ENCODE measurements at regions not wholly inside any gene's neighbourhood (a gene's known extent, or its start where the extent isn't known, plus 50 kb on each side); places are given as distances from the start of the nearest gene placed in this dataset.

DNA sequence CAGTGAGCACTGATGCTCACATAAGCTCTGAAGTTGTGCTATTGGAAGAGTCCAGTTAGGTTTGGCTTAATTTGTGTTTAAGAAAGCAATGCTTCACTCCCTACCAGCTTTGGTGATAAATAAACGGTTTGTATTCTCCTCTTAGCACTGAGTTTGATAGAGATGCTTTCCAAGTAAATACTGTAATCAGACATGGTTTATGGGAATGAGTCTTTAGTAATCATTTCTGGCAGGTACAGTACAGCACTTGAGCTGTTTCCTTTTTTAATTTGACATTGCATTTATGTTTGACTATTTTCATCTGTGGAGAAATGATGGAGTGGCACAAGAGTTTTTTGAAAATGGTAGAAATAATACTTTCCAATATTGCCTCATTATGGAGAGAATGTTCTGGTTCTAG, 455.3 kb downstream of the ACTRT1 start:
- no peak overlapping the region for H3K27ac ChIP-seq
- no peaks in the 10 kb centered on the region for H3K36me3 ChIP-seq
- no peaks in the 10 kb centered on the region for H3K27me3 ChIP-seq
- TF ChIP-seq POLR2A (IDR thresholded peaks at IDR 0.05) = no peak
- TF ChIP-seq, protein P1, sequence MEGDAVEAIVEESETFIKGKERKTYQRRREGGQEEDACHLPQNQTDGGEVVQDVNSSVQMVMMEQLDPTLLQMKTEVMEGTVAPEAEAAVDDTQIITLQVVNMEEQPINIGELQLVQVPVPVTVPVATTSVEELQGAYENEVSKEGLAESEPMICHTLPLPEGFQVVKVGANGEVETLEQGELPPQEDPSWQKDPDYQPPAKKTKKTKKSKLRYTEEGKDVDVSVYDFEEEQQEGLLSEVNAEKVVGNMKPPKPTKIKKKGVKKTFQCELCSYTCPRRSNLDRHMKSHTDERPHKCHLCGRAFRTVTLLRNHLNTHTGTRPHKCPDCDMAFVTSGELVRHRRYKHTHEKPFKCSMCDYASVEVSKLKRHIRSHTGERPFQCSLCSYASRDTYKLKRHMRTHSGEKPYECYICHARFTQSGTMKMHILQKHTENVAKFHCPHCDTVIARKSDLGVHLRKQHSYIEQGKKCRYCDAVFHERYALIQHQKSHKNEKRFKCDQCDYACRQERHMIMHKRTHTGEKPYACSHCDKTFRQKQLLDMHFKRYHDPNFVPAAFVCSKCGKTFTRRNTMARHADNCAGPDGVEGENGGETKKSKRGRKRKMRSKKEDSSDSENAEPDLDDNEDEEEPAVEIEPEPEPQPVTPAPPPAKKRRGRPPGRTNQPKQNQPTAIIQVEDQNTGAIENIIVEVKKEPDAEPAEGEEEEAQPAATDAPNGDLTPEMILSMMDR (IDR thresholded peaks at IDR 0.05) = no peak
- no peak for TF ChIP-seq POLR2AphosphoS5 (IDR thresholded peaks at IDR 0.05)
- intact Hi-C loops (cut with DNase I; ENCODE audit: low total_unique reads) = no loop called here
- H3K9me3 ChIP-seq = peaks cover 0 to 5% of the 10 kb centered on the region in 2 donors
- no peak for DNase-seq (ENCODE audit: low spot score in 2 of 2)
- H3K4me3 ChIP-seq = no peak overlapping the region
- H3K4me1 ChIP-seq = no peaks in the 10 kb centered on the region

DNA sequence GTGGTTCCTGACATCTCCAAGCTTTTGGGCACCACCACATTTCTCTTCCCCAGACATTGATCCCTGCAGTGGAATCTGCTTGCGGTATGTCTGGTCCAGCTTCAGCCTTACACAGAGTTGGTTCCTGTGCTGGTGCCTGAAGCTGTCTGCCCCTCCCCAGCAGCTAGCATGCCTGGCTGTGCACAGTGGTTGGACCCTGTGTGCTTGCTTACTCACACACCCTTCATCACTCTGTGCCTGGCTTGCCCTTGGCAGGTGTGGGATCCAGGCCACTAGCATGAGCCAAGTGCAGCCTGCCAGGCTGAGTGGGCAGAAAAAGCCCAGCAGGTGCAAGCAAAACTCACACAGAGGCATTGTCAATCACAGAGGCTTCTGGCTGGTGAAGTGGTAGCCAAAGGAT, 473.8 kb downstream of the ACTRT1 start:
- intact Hi-C loops (cut with DNase I; ENCODE audit: low total_unique reads) = no loop called here
- no peak for DNase-seq (ENCODE audit: low spot score in 2 of 2)
- no peak overlapping the region for H3K27ac ChIP-seq
- no peak overlapping the region for H3K4me3 ChIP-seq
- no peaks in the 10 kb centered on the region for H3K36me3 ChIP-seq
- no peaks in the 10 kb centered on the region for H3K4me1 ChIP-seq
- no peaks in the 10 kb centered on the region for H3K27me3 ChIP-seq
- TF ChIP-seq, protein P1 (IDR thresholded peaks at IDR 0.05) = no peak
- TF ChIP-seq POLR2A (IDR thresholded peaks at IDR 0.05) = no peak
- TF ChIP-seq POLR2AphosphoS5 (IDR thresholded peaks at IDR 0.05) = no peak
- H3K9me3 ChIP-seq = peaks cover 16 to 38% of the 10 kb centered on the region in 2 donors

DNA sequence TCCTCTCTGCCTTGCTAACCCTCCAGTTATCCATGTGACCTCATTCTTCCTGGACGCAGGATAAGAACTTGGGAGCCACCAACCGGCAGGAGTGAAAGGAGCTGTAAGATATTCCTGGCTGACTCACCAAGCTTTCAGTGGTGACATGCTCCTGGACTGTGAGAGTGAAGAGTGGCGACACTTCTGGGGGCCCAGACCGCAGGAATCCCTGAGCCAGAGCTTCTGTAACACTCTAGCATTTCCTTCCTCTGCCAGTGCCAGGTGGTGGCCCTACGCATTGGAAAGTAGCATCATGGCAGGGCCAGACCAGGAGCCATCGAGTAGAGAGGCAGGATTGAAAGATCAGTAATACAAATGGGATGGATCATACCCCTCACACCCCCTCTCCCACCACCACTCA, 474.3 kb downstream of the ACTRT1 start:
- H3K4me1 ChIP-seq = no peaks in the 10 kb centered on the region
- H3K9me3 ChIP-seq = peaks cover 16 to 38% of the 10 kb centered on the region in 2 donors
- H3K4me3 ChIP-seq = no peak overlapping the region
- H3K27ac ChIP-seq = no peak overlapping the region
- intact Hi-C loops (cut with DNase I; ENCODE audit: low total_unique reads) = no loop called here
- no peaks in the 10 kb centered on the region for H3K27me3 ChIP-seq
- H3K36me3 ChIP-seq = no peaks in the 10 kb centered on the region
- TF ChIP-seq POLR2AphosphoS5 (IDR thresholded peaks at IDR 0.05) = no peak
- no peak for TF ChIP-seq POLR2A (IDR thresholded peaks at IDR 0.05)
- TF ChIP-seq, protein P1 (IDR thresholded peaks at IDR 0.05) = no peak
- DNase-seq (ENCODE audit: low spot score in 2 of 2) = no peak

DNA sequence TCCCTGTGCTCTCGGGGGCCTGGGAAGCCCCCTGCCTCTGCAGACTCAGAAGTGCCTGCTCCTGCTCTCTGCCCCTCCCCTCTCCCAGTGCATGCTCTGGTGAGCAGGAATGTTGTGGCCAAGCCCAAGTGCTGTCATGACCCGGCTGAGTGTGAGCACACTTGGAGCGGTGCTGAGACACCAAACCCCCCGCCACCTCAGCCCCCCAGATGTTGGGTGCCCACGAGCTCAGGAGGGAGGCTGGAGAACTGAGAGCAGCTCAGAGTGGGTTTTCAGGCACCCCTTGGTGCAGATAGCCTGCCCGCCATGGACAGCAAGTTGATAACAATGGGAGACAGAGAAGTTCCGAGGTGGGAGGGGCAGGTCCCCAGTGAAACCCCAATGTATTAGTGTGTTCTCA, 477.4 kb downstream of the ACTRT1 start:
- Histone ChIP-seq H3K4me1 (no peaks in the 10 kb centered on the region), H3K36me3 (no peaks in the 10 kb centered on the region), H3K27ac (no peak overlapping the region), H3K9me3 (peaks cover 16 to 38% of the 10 kb centered on the region in 2 donors), H3K27me3 (no peaks in the 10 kb centered on the region), H3K4me3 (no peak overlapping the region)
- TF ChIP-seq POLR2AphosphoS5 (IDR thresholded peaks at IDR 0.05) (no peak), POLR2A (IDR thresholded peaks at IDR 0.05) (no peak)
- TF ChIP-seq, protein P1 (IDR thresholded peaks at IDR 0.05) = no peak
- no peak for DNase-seq (ENCODE audit: low spot score in 2 of 2)
- intact Hi-C loops (cut with DNase I; ENCODE audit: low total_unique reads) = no loop called here

DNA sequence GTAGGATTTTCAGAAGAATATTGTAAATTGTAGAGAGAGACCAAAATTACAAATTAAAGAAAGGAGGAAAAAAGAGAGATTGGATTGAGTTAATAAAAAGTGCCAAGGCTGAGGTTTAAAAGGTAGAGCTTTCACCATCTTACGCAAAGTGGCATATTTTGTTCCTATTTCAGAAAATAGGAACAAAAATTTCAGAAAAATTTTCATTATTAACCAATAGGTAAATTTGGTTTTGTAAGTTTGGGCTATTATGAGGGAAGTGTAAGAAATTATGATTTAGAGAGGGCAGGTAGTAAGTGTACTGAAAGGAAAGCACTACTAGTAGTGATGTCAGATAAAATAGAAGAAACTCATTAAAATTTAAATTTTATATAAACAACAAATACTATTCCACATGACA, 479.7 kb downstream of the ACTRT1 start:
- Histone ChIP-seq H3K4me3 (no peak overlapping the region), H3K9me3 (peaks cover 8 to 22% of the 10 kb centered on the region in 2 donors), H3K4me1 (no peaks in the 10 kb centered on the region), H3K27me3 (no peaks in the 10 kb centered on the region), H3K27ac (no peak overlapping the region), H3K36me3 (no peaks in the 10 kb centered on the region)
- intact Hi-C loops (cut with DNase I; ENCODE audit: low total_unique reads) = no loop called here
- TF ChIP-seq, protein P1 (IDR thresholded peaks at IDR 0.05) = no peak
- TF ChIP-seq POLR2AphosphoS5 (IDR thresholded peaks at IDR 0.05) (no peak), POLR2A (IDR thresholded peaks at IDR 0.05) (no peak)
- no peak for DNase-seq (ENCODE audit: low spot score in 2 of 2)
